ENCODE measurements at regions not wholly inside any gene's neighbourhood (a gene's known extent, or its start where the extent isn't known, plus 50 kb on each side); places are given as distances from the start of the nearest gene placed in this dataset.

- H3K9me3 ChIP-seq: no peaks in the 10 kb centered on the region
- DNase-seq: no peak
- no peak for TF ChIP-seq CTCF (IDR thresholded peaks at IDR 0.05)
- no peaks in the 10 kb centered on the region for H3K27me3 ChIP-seq
- no peak overlapping the region for H3K4me3 ChIP-seq
- no peaks in the 10 kb centered on the region for H3K36me3 ChIP-seq
- ATAC-seq: no peak
- no peaks in the 10 kb centered on the region for H3K4me1 ChIP-seq
- intact Hi-C loops (cut with DNase I): no loop called here
- H3K27ac ChIP-seq: no peak overlapping the region
These were observed 97.9 kb upstream of the FZD8 start for GRCh38 chr10:35739998-35740397.

- Histone ChIP-seq H3K4me3 (no peak overlapping the region), H3K27ac (no peak overlapping the region), H3K36me3 (no peaks in the 10 kb centered on the region), H3K9me3 (no peaks in the 10 kb centered on the region), H3K27me3 (no peaks in the 10 kb centered on the region), H3K4me1 (no peaks in the 10 kb centered on the region)
- DNase-seq (no peak), ATAC-seq (no peak)
- intact Hi-C loops (cut with DNase I): no loop called here
- no peak for TF ChIP-seq CTCF (IDR thresholded peaks at IDR 0.05)
These were observed 93.3 kb upstream of the FZD8 start for GRCh38 chr10:35735412-35735811.

- no peak for TF ChIP-seq CTCF (IDR thresholded peaks at IDR 0.05)
These were observed 89.7 kb upstream of the FZD8 start for GRCh38 chr10:35731828-35732227.

GRCh38 chr10:35728341-35728740 lies 86.2 kb upstream of the FZD8 start:
- TF ChIP-seq CTCF (IDR thresholded peaks at IDR 0.05): no peak
- H3K4me3 ChIP-seq: no peak overlapping the region
- ATAC-seq (no peak), DNase-seq (no peak)
- intact Hi-C loops (cut with DNase I): no loop called here
- no peaks in the 10 kb centered on the region for H3K4me1 ChIP-seq
- H3K9me3 ChIP-seq: no peaks in the 10 kb centered on the region
- H3K36me3 ChIP-seq: no peaks in the 10 kb centered on the region
- H3K27me3 ChIP-seq: no peaks in the 10 kb centered on the region
- H3K27ac ChIP-seq: no peak overlapping the region

More at GRCh38 chr10:35731828-35732227, 89.7 kb upstream of the FZD8 start:
- no peak overlapping the region for H3K4me3 ChIP-seq
- no peak for DNase-seq
- intact Hi-C loops (cut with DNase I): no loop called here
- no peak overlapping the region for H3K27ac ChIP-seq
- no peaks in the 10 kb centered on the region for H3K9me3 ChIP-seq
- no peak for ATAC-seq
- no peaks in the 10 kb centered on the region for H3K4me1 ChIP-seq
- no peaks in the 10 kb centered on the region for H3K36me3 ChIP-seq
- H3K27me3 ChIP-seq: no peaks in the 10 kb centered on the region

- Histone ChIP-seq H3K4me1 (no peaks in the 10 kb centered on the region), H3K9me3 (no peaks in the 10 kb centered on the region), H3K4me3 (no peak overlapping the region), H3K36me3 (no peaks in the 10 kb centered on the region), H3K27ac (no peak overlapping the region), H3K27me3 (no peaks in the 10 kb centered on the region)
- no peak for ATAC-seq
- TF ChIP-seq CTCF (IDR thresholded peaks at IDR 0.05): no peak
- no peak for DNase-seq
- intact Hi-C loops (cut with DNase I): no loop called here
These were observed 84.8 kb upstream of the FZD8 start for GRCh38 chr10:35726846-35727245.

Measured in left lung (tissue), 4 donors.